NCI-H82 (cell line): ENCODE measurements at regions not wholly inside any gene's neighbourhood (a gene's known extent, or its start where the extent isn't known, plus 50 kb on each side); places are given as distances from the start of the nearest gene placed in this dataset.

ENCODE experiments used
- DNase-seq: peaks from one replicate; lab custom pipeline; 2025; lab: John Stamatoyannopoulos, UW

DNA sequence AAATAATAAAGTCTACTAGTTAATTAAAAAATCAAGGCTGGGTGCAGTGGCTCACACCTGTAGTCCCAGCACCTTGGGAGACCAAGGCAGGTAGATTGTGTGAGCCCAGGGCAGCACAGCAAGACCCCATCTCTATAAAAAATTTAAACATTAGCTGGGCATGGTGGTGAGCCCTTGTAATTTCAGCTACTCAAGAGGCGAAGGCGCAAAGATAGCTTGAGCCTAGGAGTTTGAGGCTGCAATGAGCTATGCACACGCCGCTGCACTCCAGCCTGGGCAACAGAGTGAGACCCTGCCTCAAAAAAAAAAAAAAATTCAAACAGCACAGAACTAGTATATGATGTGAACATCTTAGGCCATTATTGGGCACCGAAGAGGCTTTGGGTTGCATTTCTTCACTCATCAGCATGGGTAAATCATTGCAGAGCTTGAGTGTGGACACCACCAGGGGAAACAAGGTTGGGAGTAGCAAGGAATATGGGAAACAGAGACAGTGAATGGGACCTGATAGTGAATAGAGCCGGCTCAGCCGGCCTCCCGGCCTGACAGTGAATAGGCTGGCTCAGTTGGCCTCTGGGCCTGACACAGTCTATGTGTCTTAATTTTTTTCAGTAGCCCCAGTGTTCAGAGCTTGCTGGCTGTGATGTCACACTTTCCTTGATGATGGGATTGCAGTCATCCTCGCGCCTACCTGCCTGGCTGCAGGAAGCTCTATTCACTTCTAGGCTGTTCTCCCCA, 89.1 kb upstream of the ERRFI1 start:
- DNase-seq, result no peak

DNA sequence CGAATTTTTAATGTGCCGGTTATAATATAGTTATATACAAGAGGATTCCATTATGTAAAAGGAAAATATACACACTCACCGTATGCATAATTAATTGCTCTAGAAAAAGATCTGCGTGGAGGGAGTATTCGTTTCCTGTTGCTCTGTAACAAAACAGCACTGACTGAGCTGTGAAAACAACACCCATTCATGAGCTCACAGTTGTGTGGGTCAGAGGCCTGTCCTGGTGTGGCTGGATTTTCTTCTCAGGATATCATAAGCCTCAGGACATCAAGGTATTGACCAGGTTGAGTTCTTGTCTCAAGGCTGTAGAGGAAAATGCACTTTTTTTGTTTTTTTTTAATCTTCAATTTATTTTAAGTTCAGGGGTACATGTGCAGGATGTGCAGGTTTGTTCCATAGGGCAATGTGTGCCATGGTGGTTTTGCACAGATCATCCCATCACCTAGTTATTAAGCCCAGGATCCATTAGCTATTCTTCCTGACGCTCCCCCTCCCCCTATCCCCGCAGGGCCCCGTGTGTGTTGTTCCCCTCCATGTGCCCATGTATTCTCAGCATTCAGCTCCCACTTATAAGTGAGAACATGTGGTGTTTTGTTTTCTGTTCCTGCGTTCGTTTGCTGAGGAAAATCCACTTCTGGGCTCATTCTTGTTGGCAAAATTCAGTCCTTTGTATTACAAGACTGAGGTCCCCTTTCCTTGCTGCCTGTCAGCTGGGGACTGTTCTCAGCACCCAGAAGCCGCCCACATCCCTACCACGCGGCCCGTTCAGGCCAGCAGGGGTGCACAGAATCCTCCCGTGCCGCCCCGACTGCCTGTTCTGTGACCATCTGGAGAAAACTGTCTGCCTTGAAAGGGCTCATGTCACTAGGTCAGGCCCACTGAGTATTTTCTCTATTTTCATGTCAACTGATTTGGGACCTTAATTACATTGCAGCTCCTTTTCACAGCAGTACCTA, 87.4 kb upstream of the ERRFI1 start:
- no peak for DNase-seq

DNA sequence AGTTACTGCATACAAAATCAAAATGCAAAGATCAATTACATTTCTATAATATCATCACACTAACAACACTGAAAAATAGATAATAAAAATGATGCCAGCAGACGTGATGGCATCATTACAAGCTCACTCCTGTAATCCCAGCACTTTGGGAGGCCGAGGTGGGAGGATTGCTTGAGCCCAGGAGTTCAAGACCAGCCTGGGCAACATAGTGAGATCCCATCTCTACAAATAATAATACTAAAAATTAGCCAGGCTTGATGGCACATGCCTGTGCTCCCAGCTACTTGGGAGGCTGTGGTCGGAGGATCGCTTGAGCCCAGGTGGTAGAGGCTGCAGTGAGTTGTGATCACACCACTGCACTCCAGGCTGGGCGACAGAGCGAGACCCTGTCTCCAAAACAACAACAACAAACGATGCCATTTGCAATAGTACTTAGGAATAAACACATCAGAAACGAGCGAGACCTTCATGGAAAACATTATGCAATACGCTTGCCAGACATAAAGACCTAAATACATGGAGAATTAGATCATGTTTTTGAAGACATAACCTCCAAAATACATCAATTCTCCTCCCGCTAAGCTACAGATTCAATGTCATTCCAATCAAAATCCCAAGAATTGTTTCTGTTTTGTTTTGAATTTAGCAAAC, 86.6 kb upstream of the ERRFI1 start:
- no peak for DNase-seq

DNA sequence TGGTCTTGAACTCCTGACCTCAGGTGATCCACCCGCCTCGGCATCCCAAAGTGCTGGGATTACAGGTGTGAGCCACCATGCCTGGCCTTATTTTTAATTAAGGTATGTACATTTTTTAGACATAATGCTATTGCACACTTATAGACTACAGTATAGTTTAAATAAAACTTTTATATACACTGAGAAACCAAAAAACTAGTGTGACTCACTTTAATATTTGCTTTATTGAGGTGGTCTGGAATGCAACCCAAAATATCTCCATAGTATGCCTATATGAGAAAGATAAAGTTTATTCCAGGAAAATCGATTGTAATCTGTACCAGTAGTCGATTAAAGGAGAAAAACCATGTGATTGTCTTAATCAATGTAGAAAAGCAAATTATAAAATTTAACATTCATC, 85.5 kb upstream of the ERRFI1 start:
- DNase-seq, result no peak

DNA sequence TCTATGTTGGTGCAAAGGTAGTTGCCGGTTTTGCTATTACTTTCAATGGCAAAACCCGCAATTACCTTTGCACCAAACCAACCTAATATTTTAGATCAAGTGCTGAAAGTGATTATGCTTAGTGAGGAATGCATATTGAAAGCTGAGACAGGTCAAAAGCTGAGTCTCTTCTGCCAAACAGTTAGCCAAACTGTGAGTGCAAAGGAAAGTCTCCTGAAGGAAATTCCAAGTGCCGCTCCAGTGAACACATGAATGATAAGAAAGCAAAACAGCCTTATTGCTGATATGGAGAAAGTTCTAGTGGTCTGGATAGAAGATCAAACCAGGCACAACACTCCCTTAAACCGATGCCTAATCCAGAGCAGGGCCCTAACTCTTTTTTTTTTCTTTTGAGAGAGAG, 83.1 kb upstream of the ERRFI1 start:
- DNase-seq, result no peak

DNA sequence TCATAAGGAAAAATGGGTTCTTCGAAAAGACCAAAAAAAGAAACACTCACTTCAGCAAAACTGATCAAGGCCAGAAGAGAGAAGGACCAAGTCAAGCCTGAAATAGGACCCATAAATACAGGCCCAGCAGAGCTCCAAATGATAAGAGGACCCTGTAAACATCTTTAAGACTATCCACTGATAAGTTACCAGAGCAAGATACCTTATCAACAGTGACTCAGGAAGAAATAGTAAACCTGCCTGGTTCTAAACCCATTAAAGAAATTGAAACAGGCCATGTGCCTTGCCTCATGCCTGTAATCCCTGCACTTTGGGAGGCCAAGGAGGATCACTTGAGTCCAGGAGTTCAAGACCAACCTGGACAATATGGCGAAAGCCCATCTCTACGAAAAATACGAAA, 81.8 kb upstream of the ERRFI1 start:
- no peak for DNase-seq

DNA sequence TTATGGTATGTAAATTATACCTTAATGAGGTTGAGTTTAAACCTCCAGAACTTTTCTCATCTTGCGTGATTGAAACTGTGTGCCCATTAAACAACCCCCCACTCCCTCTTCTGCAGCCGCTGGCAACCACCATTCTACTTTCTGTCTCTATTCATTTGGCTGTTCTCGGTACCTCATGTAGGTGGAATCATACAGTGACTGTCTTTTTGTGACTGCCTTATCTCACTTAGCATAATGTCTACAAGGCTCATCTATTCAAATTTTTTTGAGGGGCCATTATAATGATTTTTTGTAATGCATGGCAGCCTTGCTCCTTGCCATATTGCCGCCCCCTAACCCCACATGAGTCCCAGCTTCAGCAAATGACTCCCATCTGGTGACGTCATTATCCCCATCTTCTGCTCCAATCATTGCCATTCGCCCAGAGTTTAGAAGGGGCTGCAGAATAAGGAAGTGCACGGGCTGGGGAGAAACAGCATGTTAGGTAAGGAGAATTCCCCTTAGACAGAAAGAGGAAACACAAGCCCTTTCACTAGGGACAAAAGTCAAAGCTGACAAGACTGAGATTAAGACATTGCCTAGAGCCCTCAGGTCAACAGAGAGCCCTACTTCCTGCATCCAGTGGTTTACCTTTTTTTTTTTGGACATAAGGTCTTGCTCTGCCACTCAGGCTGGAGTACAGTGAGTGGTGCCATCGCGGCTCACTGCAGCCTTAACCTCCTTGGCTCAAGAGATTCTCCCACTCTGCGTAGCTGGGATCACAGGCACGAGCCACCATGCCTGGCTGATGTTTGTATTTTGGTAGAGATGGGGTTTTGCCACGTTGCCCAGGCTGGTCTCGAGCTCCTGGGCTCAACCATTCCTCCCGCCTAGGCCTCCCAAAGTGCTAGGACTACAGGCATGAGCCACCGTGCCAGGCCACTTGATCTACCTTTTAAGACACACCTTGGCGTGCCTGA, 78.4 kb upstream of the ERRFI1 start:
- DNase-seq, result no peak

DNA sequence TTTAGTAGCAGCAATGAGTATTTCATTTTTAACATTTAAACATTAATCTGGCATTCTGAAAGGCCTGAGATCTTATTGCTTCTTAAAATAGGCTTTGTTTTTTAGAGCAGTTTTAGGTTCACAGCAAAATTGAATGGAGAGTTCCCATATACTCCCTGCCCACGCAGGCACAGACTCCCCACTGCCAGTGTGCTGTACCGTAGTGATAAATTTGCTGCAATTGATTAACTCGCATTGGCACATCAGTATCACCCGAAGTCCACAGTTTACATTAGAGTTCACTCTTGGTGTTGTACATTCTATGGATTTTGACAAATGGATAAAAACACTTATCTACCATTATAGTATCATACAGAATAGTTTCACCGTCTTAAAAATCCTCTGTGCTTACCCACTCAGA, 71.8 kb upstream of the ERRFI1 start:
- DNase-seq, result no peak

DNA sequence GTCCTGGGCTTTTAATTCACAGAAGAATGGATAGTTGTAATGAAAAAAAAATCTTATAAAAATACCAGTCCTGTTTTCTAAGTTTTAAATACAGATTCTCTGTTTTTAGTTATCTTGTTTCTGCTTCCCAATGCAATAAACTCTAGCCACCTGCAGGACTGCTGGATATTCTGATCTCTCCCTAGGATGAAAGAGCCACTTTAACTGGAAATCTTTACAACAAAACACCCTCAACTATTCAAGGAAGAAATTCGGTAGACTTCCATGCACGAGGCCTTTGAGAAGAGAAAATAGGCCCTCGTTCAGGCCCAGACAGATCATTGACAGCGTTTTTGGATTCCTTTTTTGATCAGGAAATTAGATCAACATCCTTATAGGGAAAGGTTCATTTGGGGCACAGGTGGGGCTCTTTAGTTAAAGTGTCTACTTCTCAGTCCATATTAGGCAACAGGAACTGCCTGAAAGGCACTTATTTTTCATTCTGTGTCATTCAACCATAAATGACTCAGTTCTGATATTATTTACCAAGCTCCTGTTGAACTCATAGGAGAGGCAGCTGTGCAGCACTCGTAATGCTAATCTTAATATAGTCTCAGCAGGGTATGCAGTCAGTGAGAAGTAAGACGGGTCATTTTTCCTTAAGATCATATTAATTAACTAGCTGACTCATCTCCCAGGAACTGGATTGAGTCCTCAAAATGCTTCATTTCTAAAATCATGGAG, 71.1 kb upstream of the ERRFI1 start:
- peak; percentile 15 for DNase-seq

DNA sequence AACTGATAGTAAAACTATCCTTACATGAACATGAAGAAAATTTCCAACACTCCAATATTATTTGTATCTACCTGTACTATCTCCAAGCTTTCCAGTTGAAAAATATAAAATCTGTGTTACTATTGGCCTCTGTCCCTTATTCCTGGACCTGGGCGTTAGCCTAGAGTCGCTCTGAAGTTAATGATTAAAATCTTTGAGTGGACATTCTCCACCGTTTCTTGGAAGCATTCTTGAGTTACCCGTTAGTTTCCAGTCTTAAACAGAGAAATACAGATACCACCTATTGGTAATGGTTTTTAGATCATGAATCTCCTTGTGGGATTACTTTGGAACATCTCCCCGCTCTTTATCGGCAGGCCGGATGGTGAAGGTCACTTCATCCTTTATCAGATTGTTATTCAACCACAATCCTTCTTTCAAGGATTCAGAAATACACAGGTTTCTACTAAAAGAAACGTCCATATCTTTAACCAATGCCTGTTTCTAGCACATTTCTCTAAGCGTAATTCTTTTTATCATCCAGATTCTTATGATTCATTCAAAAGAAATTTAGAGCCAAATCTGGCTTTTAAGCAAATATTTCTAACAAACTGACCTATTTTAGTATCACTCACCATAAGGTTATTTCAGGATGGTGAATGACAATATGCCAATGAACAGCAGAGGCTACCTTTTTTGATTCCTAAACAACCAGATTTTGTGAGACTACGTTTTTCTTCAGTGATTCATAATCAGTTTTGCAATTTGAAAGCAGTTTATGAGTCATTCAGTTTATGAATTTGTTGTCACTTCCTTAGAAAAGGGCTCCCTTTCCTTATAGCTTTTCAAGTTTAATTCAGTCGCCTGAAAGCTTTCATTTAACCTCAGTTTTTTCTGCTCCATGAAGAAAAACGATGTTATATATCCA, 70.2 kb upstream of the ERRFI1 start:
- no peak for DNase-seq

DNA sequence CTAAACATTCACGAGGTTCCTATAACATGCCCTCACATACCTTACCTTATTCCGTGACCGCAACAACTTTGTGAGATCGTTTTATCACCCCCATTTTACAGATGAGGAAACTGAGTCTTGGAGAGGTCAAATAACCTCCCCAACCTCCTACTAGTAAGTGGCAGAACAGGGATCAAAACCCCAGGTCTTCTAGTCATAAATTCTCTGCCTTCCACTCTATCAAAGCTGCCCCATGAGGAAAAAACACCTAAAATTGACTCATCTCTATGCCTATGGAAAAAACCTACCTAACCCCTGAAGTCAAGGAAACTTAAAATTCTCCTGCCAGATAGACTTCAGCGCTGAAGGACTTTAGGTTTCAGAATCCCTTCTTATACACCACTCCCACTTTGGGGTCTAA, 69.5 kb upstream of the ERRFI1 start:
- DNase-seq, result no peak

DNA sequence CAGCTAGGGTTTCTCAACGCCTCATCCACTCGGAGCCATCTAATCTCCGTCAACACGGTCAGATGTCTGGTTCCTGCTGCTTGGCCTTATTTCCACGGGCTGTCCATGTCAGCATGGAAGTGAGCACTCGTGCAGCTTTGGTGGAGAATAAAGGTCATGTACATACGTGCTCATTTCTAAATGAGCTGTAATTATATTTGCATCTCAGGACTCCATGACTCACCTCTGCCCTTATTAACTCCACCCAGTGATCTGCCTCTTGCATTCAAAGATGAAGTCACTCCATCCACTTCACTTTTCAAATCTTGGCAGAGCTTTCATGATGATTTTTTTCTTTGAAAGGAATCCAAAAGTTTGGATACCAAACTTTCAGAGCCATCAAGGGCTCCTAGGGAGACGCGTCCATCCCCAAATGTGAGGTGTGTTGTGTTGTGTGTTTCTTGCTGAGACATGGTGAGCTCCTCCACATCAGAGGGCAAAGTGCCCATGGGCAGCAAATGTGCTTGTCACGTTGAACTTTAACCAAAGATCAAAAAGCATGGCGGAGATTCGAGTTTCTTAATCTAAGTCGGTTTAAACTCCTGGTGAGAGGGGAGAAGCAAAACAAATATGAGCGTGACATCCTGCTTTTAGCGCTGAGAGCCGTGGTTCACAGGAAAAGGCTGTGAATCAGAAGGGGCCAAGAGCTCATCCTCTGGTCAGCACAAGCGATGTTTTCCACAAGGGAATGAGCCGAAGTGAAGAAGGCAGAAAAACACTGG, 68.6 kb upstream of the ERRFI1 start:
- no peak for DNase-seq

DNA sequence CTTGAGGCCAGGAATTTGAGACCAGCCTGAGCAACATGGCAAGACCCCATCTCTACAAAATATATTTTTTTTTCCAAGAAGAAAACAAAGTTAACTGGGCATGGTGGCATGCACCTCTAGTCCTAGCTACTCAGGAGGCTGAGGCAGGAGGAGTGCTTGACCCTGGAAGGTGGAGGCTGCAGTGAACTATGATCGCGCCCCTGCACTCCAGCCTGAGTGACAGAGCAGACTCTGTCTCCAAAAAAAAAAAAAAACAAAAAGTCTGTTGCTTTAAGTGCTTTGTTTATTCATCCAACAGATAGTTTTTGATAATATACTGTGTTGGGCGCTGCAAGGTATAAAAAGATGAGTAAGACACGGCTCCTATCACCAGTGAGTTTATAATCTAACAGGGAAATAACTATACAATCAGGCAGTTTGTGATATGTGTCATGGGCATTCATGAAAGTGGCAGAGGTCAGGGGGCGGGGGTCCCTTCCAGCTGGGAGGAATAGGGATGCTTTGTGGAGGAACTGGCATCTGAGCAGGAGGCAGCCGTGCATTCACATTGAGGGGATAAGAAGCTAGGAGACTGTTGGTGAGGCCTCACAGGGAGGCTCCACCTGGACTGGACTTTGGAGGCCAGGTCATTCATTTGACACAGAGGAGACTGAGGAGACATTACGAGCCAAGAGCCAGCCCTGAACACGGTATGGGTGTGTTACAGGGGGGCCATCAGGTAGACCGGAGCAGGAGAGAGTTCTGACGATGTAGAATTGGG, 67.3 kb upstream of the ERRFI1 start:
- DNase-seq, result no peak

DNA sequence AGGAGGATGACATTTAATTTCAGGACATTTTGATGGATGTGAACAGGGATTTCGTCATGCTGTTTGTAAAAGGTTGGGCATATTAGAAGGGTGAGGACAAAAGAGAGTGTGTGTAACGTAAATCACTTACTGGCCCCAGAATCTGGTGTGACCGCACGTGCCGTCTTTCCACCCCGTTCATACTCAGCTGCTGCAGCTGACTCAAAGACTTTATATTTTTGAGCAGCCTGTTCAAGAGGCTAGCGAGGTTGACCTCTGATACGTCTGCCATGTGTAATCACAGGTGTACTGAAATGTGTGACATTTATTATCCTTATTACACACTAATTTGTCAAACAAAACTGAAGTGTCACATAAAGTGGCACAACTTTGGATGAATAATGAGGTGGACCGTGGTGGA, 66.5 kb upstream of the ERRFI1 start:
- DNase-seq, result no peak

DNA sequence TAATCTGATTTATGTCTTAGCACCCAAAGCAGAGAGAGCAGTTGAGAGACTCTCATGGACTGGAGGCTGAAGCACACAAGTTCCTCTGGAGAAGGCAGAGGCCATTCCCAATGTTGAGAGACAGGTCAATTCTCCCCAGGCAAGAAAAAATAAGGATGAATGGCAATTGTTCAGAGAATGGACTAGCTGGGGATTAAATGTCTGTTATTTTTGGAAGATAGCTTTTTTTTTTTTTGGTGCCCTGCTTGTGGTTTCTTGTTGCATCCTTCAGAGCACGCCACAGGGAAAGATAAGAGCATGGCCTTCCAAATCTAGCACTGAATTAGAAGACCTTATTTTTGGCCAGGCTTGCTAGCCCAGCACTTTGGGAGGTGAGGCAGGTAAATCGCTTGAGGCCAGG, 65.6 kb upstream of the ERRFI1 start:
- DNase-seq, result no peak

DNA sequence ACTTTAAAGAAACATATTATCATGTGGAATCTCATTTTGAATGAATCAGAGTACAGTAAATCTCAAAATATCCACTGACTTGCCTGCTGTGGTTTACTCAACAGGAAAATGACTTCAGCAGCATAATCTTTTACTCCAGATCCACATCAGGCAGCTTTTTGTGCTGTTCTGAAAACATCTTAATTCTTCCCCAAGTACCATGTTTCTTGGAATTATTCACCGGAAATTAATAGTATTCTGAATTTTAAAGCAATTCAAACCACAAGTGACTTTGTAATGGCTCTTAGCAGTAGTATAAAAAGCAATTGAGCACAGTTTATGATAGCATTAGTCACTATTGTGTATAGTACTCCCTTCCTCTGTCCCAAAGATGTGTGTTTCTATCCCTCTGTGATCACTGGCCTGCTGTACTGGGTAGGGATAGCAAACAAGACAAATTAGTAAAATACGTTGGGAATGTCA, 64.2 kb upstream of the ERRFI1 start:
- no peak for DNase-seq

DNA sequence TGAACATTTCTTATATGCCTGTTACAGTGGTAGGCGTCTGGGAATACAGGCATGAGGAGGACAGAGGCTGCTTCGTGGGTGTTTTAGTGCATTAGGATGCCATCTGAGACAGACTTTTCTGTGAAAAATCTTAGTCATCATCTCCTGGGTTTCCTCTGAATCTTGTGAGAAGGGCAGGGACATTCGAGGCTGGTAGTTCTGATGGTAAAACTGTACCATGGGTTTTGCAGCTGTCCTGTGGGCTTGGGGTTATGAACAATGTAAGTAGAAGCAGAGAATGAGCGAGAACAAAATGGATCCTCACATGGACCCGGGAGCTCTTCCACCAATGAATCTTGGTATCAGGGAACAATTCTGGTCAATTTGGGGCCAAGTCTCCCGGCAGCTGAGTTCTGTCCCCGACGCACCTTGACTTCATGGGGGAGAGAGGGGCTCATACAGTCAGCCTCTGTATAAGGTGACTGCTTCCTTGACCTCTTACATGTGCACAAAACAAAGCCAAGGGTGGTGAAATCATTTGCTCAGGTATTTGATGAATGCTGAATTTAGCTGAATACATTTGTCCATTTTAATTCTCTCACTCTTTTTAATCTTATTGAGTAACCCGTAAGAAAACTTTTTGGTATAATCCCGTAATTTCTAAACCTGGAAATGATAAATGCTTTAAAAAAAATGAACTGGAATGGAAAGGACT, 63.6 kb upstream of the ERRFI1 start:
- no peak for DNase-seq

DNA sequence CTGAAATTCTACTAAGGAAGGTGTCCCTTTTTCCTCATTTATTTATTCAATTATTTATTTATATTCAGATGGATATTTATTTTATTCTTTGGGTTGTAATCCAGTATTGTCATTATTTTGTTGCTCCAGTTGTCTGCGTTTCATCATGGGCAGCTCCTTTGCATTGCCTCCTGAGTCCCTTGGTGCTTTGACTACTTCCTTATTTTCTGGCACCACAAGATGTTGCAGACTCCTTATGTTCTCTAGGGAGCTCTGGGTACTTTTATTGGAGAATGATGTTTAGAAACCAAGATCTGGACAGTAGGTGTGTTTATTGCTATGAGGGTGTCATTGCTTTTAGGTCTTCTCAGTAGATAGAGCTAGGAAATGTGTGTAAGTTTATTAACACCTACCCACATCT, 59.9 kb upstream of the ERRFI1 start:
- DNase-seq, result no peak
